Retinal pigment epithelial cell (primary cell): ENCODE measurements at regions not wholly inside any gene's neighbourhood (a gene's known extent, or its start where the extent isn't known, plus 50 kb on each side); places are given as distances from the start of the nearest gene placed in this dataset.

Source experiments
- DNase-seq: peaks from one replicate; pipeline ENCODE4 v3.0.0-alpha.2; 2010; ENCODE audit warnings: low read depth
- H3K4me3 ChIP-seq: 2 replicates; pipeline ENCODE4 v1.5.1; 2011; ENCODE audit warnings: mild to moderate bottlenecking, low read length, control low read depth, moderate library complexity
- CTCF ChIP-seq: conservative IDR thresholded peaks from 2 replicates; pipeline ENCODE4 v1.5.1; 2011; ENCODE audit warnings: low read depth, low read length, control low read depth, inconsistent platforms

GRCh38 chr10:28945959-28946358 lies 268.6 kb downstream of the BAMBI start:
- no peak for TF ChIP-seq CTCF
- no peak for DNase-seq
- no peak overlapping the region for H3K4me3 ChIP-seq

- no peak for TF ChIP-seq CTCF
- no peak overlapping the region for H3K4me3 ChIP-seq
- no peak for DNase-seq
Measured at GRCh38 chr10:28946479-28946878, 269.2 kb downstream of the BAMBI start.

GRCh38 chr10:28947171-28947570 lies 269.9 kb downstream of the BAMBI start:
- peak; percentile 93 for DNase-seq
- no peak for TF ChIP-seq CTCF

GRCh38 chr10:28948046-28948445 lies 270.7 kb downstream of the BAMBI start:
- H3K4me3 ChIP-seq, result no peak overlapping the region
- no peak for DNase-seq
- TF ChIP-seq CTCF, result no peak

More at GRCh38 chr10:28947171-28947570, 269.9 kb downstream of the BAMBI start:
- no peak overlapping the region for H3K4me3 ChIP-seq

- TF ChIP-seq CTCF, result no peak
- DNase-seq, result no peak
- H3K4me3 ChIP-seq, result no peak overlapping the region
Measured at GRCh38 chr10:28949005-28950004, 272.0 kb downstream of the BAMBI start.

- no peak overlapping the region for H3K4me3 ChIP-seq
- no peak for TF ChIP-seq CTCF
- no peak for DNase-seq
Measured at GRCh38 chr10:28951484-28951883, 274.2 kb downstream of the BAMBI start.

GRCh38 chr10:28952523-28952922 lies 275.2 kb downstream of the BAMBI start:
- no peak overlapping the region for H3K4me3 ChIP-seq
- DNase-seq, result no peak
- no peak for TF ChIP-seq CTCF
